ENCODE measurements at regions not wholly inside any gene's neighbourhood (a gene's known extent, or its start where the extent isn't known, plus 50 kb on each side); places are given as distances from the start of the nearest gene placed in this dataset.

DNA sequence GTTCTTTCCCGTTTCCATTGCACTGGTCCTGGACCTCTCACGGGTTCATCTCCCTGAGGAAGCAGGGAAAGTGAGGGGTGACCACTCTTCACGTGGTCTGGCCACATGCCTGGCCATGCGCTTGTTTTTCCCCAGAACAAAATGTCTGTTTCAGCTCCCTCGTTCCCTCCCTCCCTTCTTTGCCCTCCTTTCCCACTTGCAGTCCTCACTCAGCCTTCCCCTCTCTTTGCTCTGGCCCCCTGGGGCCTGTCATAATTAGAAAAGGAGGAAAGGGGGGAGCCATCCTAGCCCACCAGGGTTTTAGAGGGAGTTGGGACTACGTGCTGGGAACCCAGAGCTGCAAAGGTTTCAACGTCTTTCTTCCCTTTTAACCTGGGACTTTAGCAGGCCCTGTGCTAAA lies 52.8 kb upstream of the CADM1 start:
- no peak for DNase-seq

DNA sequence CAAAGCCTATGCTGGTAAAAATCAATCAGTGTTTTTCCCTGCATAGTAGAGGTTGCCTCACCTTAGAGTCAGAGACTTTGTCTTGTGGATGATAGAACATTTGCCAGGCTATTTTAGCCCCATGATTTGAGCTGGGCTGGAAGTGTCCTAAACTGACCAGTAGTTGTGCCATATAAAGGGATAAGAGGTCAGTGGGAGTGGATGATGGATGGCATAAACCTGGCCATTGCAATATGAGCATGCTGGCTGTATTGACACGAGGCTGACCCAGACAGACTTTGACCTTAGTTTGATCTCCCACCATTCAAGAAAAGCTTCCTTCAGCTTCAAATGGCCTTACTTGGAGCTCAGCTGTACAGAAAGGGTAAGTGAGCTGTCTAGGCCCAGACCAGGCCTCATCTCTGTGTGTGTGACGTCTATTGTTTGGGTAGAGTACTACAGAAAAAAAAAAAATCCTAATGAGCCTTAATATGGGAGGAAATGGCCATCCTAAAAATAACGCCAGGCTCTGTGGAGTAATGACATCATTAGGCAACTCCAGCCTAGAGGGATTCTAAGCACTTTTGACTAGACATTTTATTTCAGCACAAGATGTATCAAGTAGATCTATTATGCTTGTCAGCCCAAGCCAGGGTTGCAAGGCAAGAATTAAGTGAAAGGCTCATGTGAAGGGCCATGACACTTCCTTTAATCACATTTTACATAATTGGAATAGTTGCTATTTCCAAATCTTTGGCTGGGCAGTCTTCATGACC lies 51.3 kb upstream of the CADM1 start:
- no peak for DNase-seq
